ENCODE measurements at regions not wholly inside any gene's neighbourhood (a gene's known extent, or its start where the extent isn't known, plus 50 kb on each side); places are given as distances from the start of the nearest gene placed in this dataset.

- TF ChIP-seq HMGXB4 (CRISPR knock-in tag; IDR thresholded peaks at IDR 0.05; ENCODE audit: borderline replicate concordance in 1 of 2, low read depth in 1 of 2) (no peak), STAT5B (CRISPR knock-in tag; IDR thresholded peaks at IDR 0.05) (no peak), KLF12 (CRISPR knock-in tag; IDR thresholded peaks at IDR 0.05; ENCODE audit: borderline replicate concordance) (no peak), IKZF5 (CRISPR knock-in tag; IDR thresholded peaks at IDR 0.05) (no peak), CBX2 (IDR thresholded peaks at IDR 0.05; ENCODE audit: low read depth, low read length) (no peak), CBX2 (CRISPR knock-in tag; IDR thresholded peaks at IDR 0.05; ENCODE audit: low read depth) (no peak), NFKBIZ (CRISPR knock-in tag; IDR thresholded peaks at IDR 0.05) (no peak), ZBTB26 (CRISPR knock-in tag; IDR thresholded peaks at IDR 0.05; ENCODE audit: borderline replicate concordance) (no peak), SUZ12 (IDR thresholded peaks at IDR 0.05; ENCODE audit: low read depth, low read length) (no peak), PRMT3 (CRISPR knock-in tag; IDR thresholded peaks at IDR 0.05; ENCODE audit: borderline replicate concordance, low read depth) (no peak), PPARG (CRISPR knock-in tag; conservative IDR thresholded peaks at IDR 0.05) (no peak), JUNB (CRISPR knock-in tag; IDR thresholded peaks at IDR 0.05; ENCODE audit: borderline replicate concordance) (no peak), ZNF616 (CRISPR knock-in tag; IDR thresholded peaks at IDR 0.05; ENCODE audit: low read depth) (no peak), PAF1 (CRISPR knock-in tag; IDR thresholded peaks at IDR 0.05) (no peak), ZKSCAN1 (IDR thresholded peaks at IDR 0.05; ENCODE audit: low read length) (no peak)
These were observed 284.1 kb downstream of the ZBBX start for GRCh38 chr3:167095976-167096375.

Data from HepG2 (cell line).